H9 (cell line): ENCODE measurements at regions not wholly inside any gene's neighbourhood (a gene's known extent, or its start where the extent isn't known, plus 50 kb on each side); places are given as distances from the start of the nearest gene placed in this dataset.

Experiments
- DNase-seq: peaks from one replicate; pipeline ENCODE4 v3.0.0-alpha.2; 2017
- H2AFZ ChIP-seq: one replicate; pipeline ENCODE4 v1.6.1; 2013; ENCODE audit warnings: mild to moderate bottlenecking, low read length, control low read depth, moderate library complexity
- H2AK5ac ChIP-seq: 2 replicates; pipeline ENCODE4 v1.6.1; 2013; ENCODE audit warnings: low read length, control low read depth, mixed read lengths; ENCODE audit not compliant: insufficient read length
- H2BK120ac ChIP-seq: one replicate; pipeline ENCODE4 v1.6.1; 2013; ENCODE audit warnings: low read depth, mild to moderate bottlenecking, low read length, control low read depth, inconsistent platforms; ENCODE audit not compliant: poor library complexity, severe bottlenecking
- H2BK12ac ChIP-seq: 2 replicates; pipeline ENCODE4 v1.6.1; 2013; ENCODE audit warnings: low read length, control low read depth, mixed read lengths, low read depth; ENCODE audit not compliant: insufficient read length
- H2BK15ac ChIP-seq: 2 replicates; pipeline ENCODE4 v1.6.1; 2013; ENCODE audit warnings: low read depth, low read length, control low read depth
- H2BK20ac ChIP-seq: one replicate; pipeline ENCODE4 v1.6.1; 2013; ENCODE audit warnings: low read depth, mild to moderate bottlenecking, low read length, control low read depth, inconsistent platforms; ENCODE audit not compliant: poor library complexity, severe bottlenecking
- H2BK5ac ChIP-seq: 2 replicates; pipeline ENCODE4 v1.6.1; 2013; ENCODE audit warnings: low read length, control low read depth, mixed read lengths; ENCODE audit not compliant: insufficient read length
- H3K14ac ChIP-seq: 2 replicates; pipeline ENCODE4 v1.6.1; 2013; ENCODE audit warnings: low read length, control low read depth; ENCODE audit not compliant: insufficient read depth
- H3K18ac ChIP-seq: 2 replicates; pipeline ENCODE4 v1.6.1; 2013; ENCODE audit warnings: low read depth, mild to moderate bottlenecking, mixed read lengths, low read length, control low read depth; ENCODE audit not compliant: insufficient read length
- H3K23ac ChIP-seq: 2 replicates; pipeline ENCODE4 v1.6.1; 2013; ENCODE audit warnings: low read length, control low read depth, mixed read lengths, low read depth; ENCODE audit not compliant: insufficient read length
- H3K23me2 ChIP-seq: 2 replicates; pipeline ENCODE4 v1.6.1; 2013; ENCODE audit warnings: low read depth, mild to moderate bottlenecking, mixed read lengths, low read length, control low read depth; ENCODE audit not compliant: insufficient read length, poor library complexity, severe bottlenecking
- H3K27ac ChIP-seq: 2 replicates; pipeline ENCODE4 v1.5.1; 2013; ENCODE audit warnings: low read length, control low read depth, mixed read lengths, low read depth; ENCODE audit not compliant: insufficient read length
- H3K27me3 ChIP-seq: 2 replicates; pipeline ENCODE4 v1.6.1; 2013; ENCODE audit warnings: low read length, control low read depth, inconsistent platforms; ENCODE audit not compliant: insufficient read depth
- H3K4ac ChIP-seq: 2 replicates; pipeline ENCODE4 v1.6.1; 2013; ENCODE audit warnings: low read depth, mild to moderate bottlenecking, control low read depth, inconsistent platforms, low read length, moderate library complexity
- H3K4me1 ChIP-seq: 2 replicates; pipeline ENCODE4 v1.6.1; 2013; ENCODE audit warnings: low read length, control low read depth, inconsistent platforms; ENCODE audit not compliant: insufficient read depth
- H3K4me2 ChIP-seq: 2 replicates; pipeline ENCODE4 v1.6.1; 2013; ENCODE audit warnings: low read length, control low read depth, mixed read lengths; ENCODE audit not compliant: insufficient read length, insufficient read depth
- H3K56ac ChIP-seq: 2 replicates; pipeline ENCODE4 v1.6.1; 2013; ENCODE audit warnings: low read depth, mild to moderate bottlenecking, mixed read lengths, low read length, control low read depth; ENCODE audit not compliant: insufficient read length
- H3K79me1 ChIP-seq: 2 replicates; pipeline ENCODE4 v1.6.1; 2013; ENCODE audit warnings: low read depth, mild to moderate bottlenecking, moderate library complexity, low read length, control low read depth, inconsistent platforms; ENCODE audit not compliant: insufficient read depth, poor library complexity, severe bottlenecking
- H3K79me2 ChIP-seq: 2 replicates; pipeline ENCODE4 v1.6.1; 2013; ENCODE audit warnings: low read length, control low read depth, inconsistent platforms; ENCODE audit not compliant: insufficient read depth
- H3K9ac ChIP-seq: 2 replicates; pipeline ENCODE4 v1.6.1; 2013; ENCODE audit warnings: low read length, control low read depth, mixed read lengths; ENCODE audit not compliant: insufficient read length; ENCODE audit errors: extremely low read depth
- H3K9me3 ChIP-seq: one replicate; pipeline ENCODE4 v1.6.1; 2013; ENCODE audit warnings: low read depth, low read length, inconsistent platforms; ENCODE audit not compliant: control insufficient read depth
- H3T11ph ChIP-seq: one replicate; pipeline ENCODE4 v1.6.1; 2013; ENCODE audit warnings: mild to moderate bottlenecking, low read length, control low read depth, inconsistent platforms
- H4K20me1 ChIP-seq: one replicate; pipeline ENCODE4 v1.6.1; 2013; ENCODE audit not compliant: control insufficient read depth, insufficient read length, insufficient read depth
- H4K5ac ChIP-seq: 2 replicates; pipeline ENCODE4 v1.6.1; 2013; ENCODE audit warnings: low read depth, mild to moderate bottlenecking, mixed read lengths, low read length, control low read depth; ENCODE audit not compliant: insufficient read length
- H4K8ac ChIP-seq: replicated peaks from 2 replicates; pipeline ENCODE4 v1.6.1; 2013; ENCODE audit warnings: low read length, control low read depth, mixed read lengths, low read depth; ENCODE audit not compliant: insufficient read length
- H4K91ac ChIP-seq: 2 replicates; pipeline ENCODE4 v1.6.1; 2013; ENCODE audit warnings: low read depth, mild to moderate bottlenecking, moderate library complexity, mixed read lengths, low read length, control low read depth; ENCODE audit not compliant: insufficient read length
- H3K27ac Mint-ChIP-seq, 3 experiments: 2 replicates in 2 of 3; 3 replicates in 1 of 3; pipeline ENCODE4 v1.8.0; 2020 to 2021; ENCODE audit warnings: mixed read lengths in 3 of 3, mild to moderate bottlenecking in 1 of 3, moderate library complexity in 1 of 3
- H3K27me3 Mint-ChIP-seq: 2 replicates; pipeline ENCODE4 v1.8.0; 2021; ENCODE audit warnings: low read depth, mild to moderate bottlenecking, moderate library complexity, mixed read lengths
- H3K36me3 Mint-ChIP-seq, 3 experiments: 2 replicates in 2 of 3; 3 replicates in 1 of 3; pipeline ENCODE4 v1.8.0; 2020 to 2021; ENCODE audit warnings: low read depth in 3 of 3, mixed read lengths in 3 of 3; ENCODE audit not compliant: insufficient read depth in 1 of 3
- H3K4me1 Mint-ChIP-seq, 2 experiments: 2 replicates each; pipeline ENCODE4 v1.8.0; 2020; ENCODE audit warnings: mixed read lengths in 2 of 2
- H3K4me3 Mint-ChIP-seq, 2 experiments: 2 replicates in 1 of 2; 3 replicates in 1 of 2; pipeline ENCODE4 v1.8.0; 2020 to 2021; ENCODE audit warnings: mild to moderate bottlenecking in 2 of 2, mixed read lengths in 2 of 2, moderate library complexity in 1 of 2
- H3K9me3 Mint-ChIP-seq, 2 experiments: 2 replicates in 1 of 2; 3 replicates in 1 of 2; pipeline ENCODE4 v1.8.0; 2020; ENCODE audit warnings: mild to moderate bottlenecking in 2 of 2, mixed read lengths in 2 of 2, moderate library complexity in 1 of 2
- WGBS: extraction: QIAGEN DNeasy Blood & Tissue Kit; methylation state at CpG from one replicate; pipeline ENCODE4 v1.1.7; 2013; ENCODE audit warnings: missing lambda C conversion rate, low lambda C conversion rate, mixed read lengths; ENCODE audit not compliant: insufficient read length; ENCODE audit errors: extremely low coverage; 5-methylcytosine and 5-hydroxymethylcytosine counted together
- TF ChIP-seq, protein P1 (sequence below): fragments of 200-600 bp; sonication (generic); conservative IDR thresholded peaks from 3 replicates; pipeline ENCODE4 v1.8.0; 2021; ENCODE audit warnings: antibody characterized with exemption, mild to moderate bottlenecking

- Histone ChIP-seq H3K79me2 (no peaks in the 10 kb centered on the region), H3K18ac (no peak overlapping the region), H2BK20ac (no peak overlapping the region), H3K56ac (no peak overlapping the region), H4K20me1 (no peaks in the 10 kb centered on the region), H2BK5ac (no peak overlapping the region), H3K4me2 (no peak overlapping the region), H3K23me2 (no peaks in the 10 kb centered on the region), H3K27ac (no peak overlapping the region), H3T11ph (no peak overlapping the region), H4K8ac (no peak overlapping the region), H2AFZ (no peak overlapping the region), H3K14ac (no peak overlapping the region), H2BK120ac (no peak overlapping the region), H3K23ac (no peak overlapping the region), H3K4me1 (peaks cover 3% of the 10 kb centered on the region; the same call in 1 of the 2 replicates), H3K79me1 (no peaks in the 10 kb centered on the region), H3K9ac (no peak overlapping the region), H2BK15ac (no peak overlapping the region), H2BK12ac (no peak overlapping the region), H3K4ac (no peak overlapping the region), H2AK5ac (no peak overlapping the region), H3K9me3 (no peaks in the 10 kb centered on the region), H4K91ac (no peak overlapping the region), H4K5ac (no peak overlapping the region), H3K27me3 (no peaks in the 10 kb centered on the region)
- TF ChIP-seq, protein P1, sequence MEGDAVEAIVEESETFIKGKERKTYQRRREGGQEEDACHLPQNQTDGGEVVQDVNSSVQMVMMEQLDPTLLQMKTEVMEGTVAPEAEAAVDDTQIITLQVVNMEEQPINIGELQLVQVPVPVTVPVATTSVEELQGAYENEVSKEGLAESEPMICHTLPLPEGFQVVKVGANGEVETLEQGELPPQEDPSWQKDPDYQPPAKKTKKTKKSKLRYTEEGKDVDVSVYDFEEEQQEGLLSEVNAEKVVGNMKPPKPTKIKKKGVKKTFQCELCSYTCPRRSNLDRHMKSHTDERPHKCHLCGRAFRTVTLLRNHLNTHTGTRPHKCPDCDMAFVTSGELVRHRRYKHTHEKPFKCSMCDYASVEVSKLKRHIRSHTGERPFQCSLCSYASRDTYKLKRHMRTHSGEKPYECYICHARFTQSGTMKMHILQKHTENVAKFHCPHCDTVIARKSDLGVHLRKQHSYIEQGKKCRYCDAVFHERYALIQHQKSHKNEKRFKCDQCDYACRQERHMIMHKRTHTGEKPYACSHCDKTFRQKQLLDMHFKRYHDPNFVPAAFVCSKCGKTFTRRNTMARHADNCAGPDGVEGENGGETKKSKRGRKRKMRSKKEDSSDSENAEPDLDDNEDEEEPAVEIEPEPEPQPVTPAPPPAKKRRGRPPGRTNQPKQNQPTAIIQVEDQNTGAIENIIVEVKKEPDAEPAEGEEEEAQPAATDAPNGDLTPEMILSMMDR, result no peak
- H3K27me3 Mint-ChIP-seq, result no peaks in the 10 kb centered on the region
- peaks cover 25 to 27% of the 10 kb centered on the region in 2 experiments for H3K4me1 Mint-ChIP-seq
- H3K9me3 Mint-ChIP-seq, result peaks cover 9 to 12% of the 10 kb centered on the region in 2 experiments; a peak in 3 of 5 replicates
- H3K4me3 Mint-ChIP-seq, result no peak overlapping the region
- no CpG with 5 or more reads among the region's 1 CpG for WGBS
- H3K27ac Mint-ChIP-seq, result no peak overlapping the region
- DNase-seq, result no peak
- peaks cover 0 to 6% (median 3%) of the 10 kb centered on the region in 3 experiments; a peak in 3 of 7 replicates for H3K36me3 Mint-ChIP-seq
Observed at GRCh38 chr3:24639061-24639460, 144.4 kb upstream of the THRB start.
